H1 (cell line): ENCODE measurements at regions not wholly inside any gene's neighbourhood (a gene's known extent, or its start where the extent isn't known, plus 50 kb on each side); places are given as distances from the start of the nearest gene placed in this dataset.

ENCODE experiments used
- CTCF ChIA-PET: fragments of 300-600 bp; sonication (Branson Sonifier 250); formaldehyde crosslinking; loops from one replicate; lab custom pipeline; 2021; ENCODE audit not compliant: partially characterized antibody; lab: Charles Lee
- POLR2A ChIA-PET: fragments of 300-600 bp; sonication (Branson Sonifier 250); formaldehyde crosslinking; loops from one replicate; lab custom pipeline; 2021; ENCODE audit warnings: inconsistent platforms; ENCODE audit not compliant: partially characterized antibody; lab: Charles Lee
- DNase-seq, 2 experiments: peaks; one replicate each; pipeline versions ENCODE4 v3.0.0 to v3.0.0-alpha.2; 2010 to 2022; ENCODE audit warnings: low spot score in 2 of 2, low read depth in 1 of 2, mixed read lengths in 1 of 2
- FAIRE-seq: peaks from 2 replicates; lab custom pipeline; 2011; peaks lifted over from hg19 to GRCh38; lab: Jason Lieb, UNC
- H2AFZ ChIP-seq: 2 replicates; pipeline ENCODE4 v1.8.1; 2012; ENCODE audit warnings: low read length, inconsistent platforms
- H2AK5ac ChIP-seq: 2 replicates; pipeline ENCODE4 v1.6.1; 2013; ENCODE audit warnings: low read depth, low read length
- H2BK120ac ChIP-seq: replicated peaks from 2 replicates; pipeline ENCODE3; 2013; ENCODE audit warnings: low read depth, low read length, inconsistent platforms
- H2BK12ac ChIP-seq: 2 replicates; pipeline ENCODE4 v1.6.1; 2013; ENCODE audit warnings: low read depth, low read length
- H2BK15ac ChIP-seq: 2 replicates; pipeline ENCODE4 v1.6.1; 2013; ENCODE audit warnings: low read length
- H2BK20ac ChIP-seq: 2 replicates; pipeline ENCODE4 v1.6.1; 2013; ENCODE audit warnings: low read length
- H2BK5ac ChIP-seq: 2 replicates; pipeline ENCODE4 v1.6.1; 2013; ENCODE audit warnings: low read depth, low read length
- H3K14ac ChIP-seq: 2 replicates; pipeline ENCODE4 v1.6.1; 2013; ENCODE audit warnings: inconsistent platforms; ENCODE audit not compliant: insufficient read length
- H3K18ac ChIP-seq: 2 replicates; pipeline ENCODE4 v1.6.1; 2013; ENCODE audit warnings: low read length; ENCODE audit errors: extremely low read depth
- H3K23ac ChIP-seq: 2 replicates; pipeline ENCODE4 v1.6.1; 2013; ENCODE audit warnings: inconsistent platforms; ENCODE audit not compliant: insufficient read length
- H3K23me2 ChIP-seq: 2 replicates; pipeline ENCODE4 v1.6.1; 2013; ENCODE audit warnings: low read depth, low read length
- H3K27ac ChIP-seq: 2 replicates; pipeline ENCODE4 v1.6.1; 2011; ENCODE audit warnings: low read depth, low read length, inconsistent platforms
- H3K27me3 ChIP-seq, 4 experiments: replicated peaks in 1 of 4; 1 replicate in 1 of 4; 2 replicates in 3 of 4; pipeline versions ENCODE4 v1.6.1 to v1.8.1; 2011 to 2013; ENCODE audit warnings: low read length in 3 of 4, mild to moderate bottlenecking in 3 of 4, inconsistent platforms in 2 of 4, mixed read lengths in 2 of 4, moderate library complexity in 1 of 4; ENCODE audit not compliant: control insufficient read depth in 3 of 4, insufficient read depth in 3 of 4; ENCODE audit errors: extremely low read depth in 1 of 4
- H3K36me3 ChIP-seq, 4 experiments: 2 replicates each; pipeline versions ENCODE4 v1.6.1 to v1.8.1; 2011 to 2013; ENCODE audit warnings: mild to moderate bottlenecking in 4 of 4, low read length in 3 of 4, moderate library complexity in 2 of 4, control low read depth in 1 of 4, inconsistent platforms in 1 of 4; ENCODE audit not compliant: insufficient read depth in 4 of 4, control insufficient read depth in 2 of 4
- H3K4ac ChIP-seq: replicated peaks from 2 replicates; pipeline ENCODE3; 2013; ENCODE audit warnings: low read length, low read depth, mixed read lengths, inconsistent platforms; ENCODE audit not compliant: insufficient read length
- H3K4me1 ChIP-seq, 4 experiments: replicated peaks in 1 of 4; 1 replicate in 1 of 4; 2 replicates in 3 of 4; pipeline versions ENCODE4 v1.6.1 to v1.8.1; 2011 to 2013; ENCODE audit warnings: low read length in 3 of 4, inconsistent platforms in 2 of 4, mixed read lengths in 1 of 4; ENCODE audit not compliant: insufficient read depth in 4 of 4, control insufficient read depth in 3 of 4
- H3K4me2 ChIP-seq, 2 experiments: 2 replicates each; pipeline versions ENCODE4 v1.6.1 to v1.8.1; 2011 to 2013; ENCODE audit warnings: low read depth in 2 of 2, low read length in 2 of 2, control low read depth in 1 of 2, inconsistent platforms in 1 of 2, mild to moderate bottlenecking in 1 of 2; ENCODE audit not compliant: insufficient read depth in 1 of 2
- H3K4me3 ChIP-seq, 4 experiments: fragments of 200-600, 300-600 bp in 1 of 4; sonication (generic), shearing (Covaris generic), sonication (Bioruptor Twin) in 1 of 4; 2 replicates each; pipeline versions ENCODE4 v1.5.1 to v1.8.1; 2011 to 2016; ENCODE audit warnings: low read length in 4 of 4, low read depth in 3 of 4, control low read depth in 2 of 4, inconsistent platforms in 2 of 4, mild to moderate bottlenecking in 2 of 4, mixed read lengths in 1 of 4, moderate library complexity in 1 of 4; ENCODE audit not compliant: insufficient read depth in 2 of 4; ENCODE audit errors: extremely low read depth in 1 of 4
- H3K56ac ChIP-seq: replicated peaks from 2 replicates; pipeline ENCODE3; 2013; ENCODE audit warnings: low read depth, mild to moderate bottlenecking, mixed read lengths, low read length, inconsistent platforms; ENCODE audit not compliant: insufficient read length
- H3K79me1 ChIP-seq: 2 replicates; pipeline ENCODE4 v1.6.1; 2013; ENCODE audit warnings: low read depth, low read length, control low read depth
- H3K79me2 ChIP-seq, 2 experiments: 2 replicates each; pipeline versions ENCODE4 v1.6.1 to v1.8.1; 2012 to 2013; ENCODE audit warnings: low read length in 2 of 2, mild to moderate bottlenecking in 2 of 2, inconsistent platforms in 1 of 2; ENCODE audit not compliant: insufficient read depth in 2 of 2, control insufficient read depth in 1 of 2
- H3K9ac ChIP-seq, 4 experiments: replicated peaks in 1 of 4; 1 replicate in 1 of 4; 2 replicates in 3 of 4; pipeline versions ENCODE4 v1.6.1 to v1.8.1; 2011 to 2013; ENCODE audit warnings: low read depth in 3 of 4, low read length in 3 of 4, control low read depth in 2 of 4, mild to moderate bottlenecking in 2 of 4, moderate library complexity in 2 of 4, inconsistent platforms in 1 of 4; ENCODE audit errors: extremely low read depth in 1 of 4
- H3K9me3 ChIP-seq, 2 experiments: 2 replicates each; pipeline versions ENCODE4 v1.6.1 to v1.8.1; 2012 to 2013; ENCODE audit warnings: mild to moderate bottlenecking in 2 of 2, moderate library complexity in 2 of 2, control low read depth in 1 of 2, inconsistent platforms in 1 of 2, low read depth in 1 of 2, low read length in 1 of 2, mixed read lengths in 1 of 2; ENCODE audit not compliant: insufficient read depth in 2 of 2
- H4K20me1 ChIP-seq, 2 experiments: replicated peaks in 1 of 2; 2 replicates each; pipeline versions ENCODE3 to v1.8.1; 2011 to 2013; ENCODE audit warnings: inconsistent platforms in 2 of 2, low read length in 2 of 2, mild to moderate bottlenecking in 1 of 2; ENCODE audit not compliant: insufficient read depth in 2 of 2, control insufficient read depth in 1 of 2
- H4K5ac ChIP-seq: 2 replicates; pipeline ENCODE4 v1.6.1; 2013; ENCODE audit warnings: low read length, low read depth, mixed read lengths, inconsistent platforms; ENCODE audit not compliant: insufficient read length
- H4K8ac ChIP-seq: 2 replicates; pipeline ENCODE4 v1.8.0; 2013; ENCODE audit warnings: mild to moderate bottlenecking, moderate library complexity, low read length, inconsistent platforms; ENCODE audit not compliant: insufficient read depth; ENCODE audit errors: extremely low read depth
- H4K91ac ChIP-seq: replicated peaks from 2 replicates; pipeline ENCODE3; 2013; ENCODE audit warnings: low read length, mixed read lengths, inconsistent platforms; ENCODE audit not compliant: insufficient read length
- BRCA1 ChIP-seq: IDR thresholded peaks from 2 replicates; pipeline ENCODE4 v1.6.1; 2012; ENCODE audit warnings: low read depth, low read length, improper control_type of control experiment
- CBX5 ChIP-seq: fragments of 300-800, 300-1000 bp; sonication (generic); IDR thresholded peaks from 2 replicates; pipeline ENCODE4 v1.7.1; 2016; ENCODE audit warnings: antibody characterized with exemption, low read length, low read depth
- CHD2 ChIP-seq: IDR thresholded peaks from 2 replicates; pipeline ENCODE4 v1.6.1; 2012; ENCODE audit warnings: low read length, improper control_type of control experiment
- CREB1 ChIP-seq: IDR thresholded peaks from 2 replicates; pipeline ENCODE4 v1.6.1; 2012; ENCODE audit warnings: inconsistent platforms
- E2F6 ChIP-seq: IDR thresholded peaks from 2 replicates; pipeline ENCODE4 v1.6.1; 2012; ENCODE audit warnings: inconsistent platforms
- JUND ChIP-seq: IDR thresholded peaks from 2 replicates; pipeline ENCODE4 v1.6.1; 2011; ENCODE audit warnings: mild to moderate bottlenecking, improper control_type of control experiment, low read length
- KDM1A ChIP-seq: fragments of 200-600, 300-600 bp; sonication (generic); IDR thresholded peaks from 2 replicates; pipeline ENCODE4 v1.7.1; 2016; ENCODE audit warnings: mild to moderate bottlenecking, low read length, borderline replicate concordance
- MAFK ChIP-seq: IDR thresholded peaks from 2 replicates; pipeline ENCODE4 v1.6.1; 2012; ENCODE audit warnings: low read depth, mild to moderate bottlenecking, improper control_type of control experiment, low read length
- POLR2A ChIP-seq, 2 experiments: IDR thresholded peaks; 1 replicate in 1 of 2; 2 replicates in 1 of 2; pipeline ENCODE4 v1.6.1; 2011; ENCODE audit warnings: low read depth in 2 of 2, low read length in 2 of 2, mild to moderate bottlenecking in 2 of 2; ENCODE audit errors: control extremely low read depth in 1 of 2
- SIN3A ChIP-seq, 2 experiments: IDR thresholded peaks in 1 of 2; conservative IDR thresholded peaks in 1 of 2; 2 replicates each; pipeline ENCODE4 v1.6.1; 2011 to 2012; ENCODE audit warnings: low read length in 2 of 2, improper control_type of control experiment in 1 of 2, low read depth in 1 of 2, mild to moderate bottlenecking in 1 of 2
- SIRT6 ChIP-seq: IDR thresholded peaks from one replicate; pipeline ENCODE4 v1.7.1; 2012; ENCODE audit warnings: low read length, inconsistent platforms
- SIX5 ChIP-seq: IDR thresholded peaks from 2 replicates; pipeline ENCODE4 v1.6.1; 2011; ENCODE audit warnings: mild to moderate bottlenecking, low read depth, low read length
- SUZ12 ChIP-seq: fragments of 200-600 bp; sonication (generic); IDR thresholded peaks from 2 replicates; pipeline ENCODE4 v1.6.1; 2012; ENCODE audit warnings: mild to moderate bottlenecking, inconsistent platforms, low read length, moderate library complexity, mixed read lengths
- ZNF274 ChIP-seq: IDR thresholded peaks from 2 replicates; pipeline ENCODE4 v1.7.0; 2012; ENCODE audit warnings: low read length, borderline replicate concordance; ENCODE audit errors: extremely low read depth
- WGBS, 2 experiments: shearing (Covaris generic) in 1 of 2; methylation state at CpG; one replicate each; pipeline versions ENCODE4 v1.1.6 to v1.1.7; 2013 to 2015; ENCODE audit warnings: low lambda C conversion rate in 2 of 2, mixed read lengths in 2 of 2, inconsistent platforms in 1 of 2, low coverage in 1 of 2, missing lambda C conversion rate in 1 of 2; ENCODE audit not compliant: insufficient replicate concordance in 2 of 2, insufficient coverage in 1 of 2, insufficient read length in 1 of 2; ENCODE audit errors: extremely low coverage in 1 of 2, missing lambda C conversion rate in 1 of 2; 5-methylcytosine and 5-hydroxymethylcytosine counted together

- H3K27me3 ChIP-seq, result no peaks in the 10 kb centered on the region
- H3K4me1 ChIP-seq, result no peaks in the 10 kb centered on the region
- no peak overlapping the region for H3K27ac ChIP-seq
- no peak overlapping the region for H4K91ac ChIP-seq
- H2BK12ac ChIP-seq, result no peak overlapping the region
- ChIA-PET POLR2A (no interaction called here), CTCF (interaction anchor here (0.6 to 1.3 kb wide), 2 partner anchors 19 kb away, joined by 3 to 4 read pairs; no protein-coding TSS in a partner anchor)
- 0 to 70% methylated on average over 1 to 5 of the region's 5 CpGs for WGBS, 2 experiments
- H3K79me1 ChIP-seq, result no peaks in the 10 kb centered on the region
- no peak overlapping the region for H3K4me3 ChIP-seq
- H2BK20ac ChIP-seq, result no peak overlapping the region
- H3K4ac ChIP-seq, result no peak overlapping the region
- no peak overlapping the region for H3K14ac ChIP-seq
- no peak overlapping the region for H3K56ac ChIP-seq
- H2AFZ ChIP-seq, result no peak overlapping the region
- H2BK15ac ChIP-seq, result no peak overlapping the region
- no peaks in the 10 kb centered on the region for H4K20me1 ChIP-seq
- no peaks in the 10 kb centered on the region for H3K36me3 ChIP-seq
- no peak overlapping the region for H4K8ac ChIP-seq
- DNase-seq (no peak), FAIRE-seq (no peak)
- no peak overlapping the region for H2BK120ac ChIP-seq
- H2BK5ac ChIP-seq, result no peak overlapping the region
- no peak overlapping the region for H3K4me2 ChIP-seq
- no peak overlapping the region for H3K23ac ChIP-seq
- H3K79me2 ChIP-seq, result no peaks in the 10 kb centered on the region
- H3K23me2 ChIP-seq, result no peaks in the 10 kb centered on the region
- no peak overlapping the region for H3K9ac ChIP-seq
- H3K9me3 ChIP-seq, result no peaks in the 10 kb centered on the region; a peak in 1 of 4 replicates
- H4K5ac ChIP-seq, result no peak overlapping the region
- H2AK5ac ChIP-seq, result no peak overlapping the region
- no peak overlapping the region for H3K18ac ChIP-seq
- TF ChIP-seq CHD2, result no peak
- no peak for TF ChIP-seq CBX5
- no peak for TF ChIP-seq KDM1A
- TF ChIP-seq JUND, result no peak
- no peak for TF ChIP-seq SIRT6
- no peak for TF ChIP-seq SIX5
- no peak for TF ChIP-seq ZNF274
- no peak for TF ChIP-seq SIN3A (conservative IDR thresholded peaks at IDR 0.05 in 1 of 2, IDR thresholded peaks at IDR 0.05 in 1 of 2; ENCODE audit: low read depth in 1 of 2, low read length in 2 of 2)
- TF ChIP-seq E2F6, result no peak
- no peak for TF ChIP-seq CREB1
- no peak for TF ChIP-seq POLR2A (IDR thresholded peaks at IDR 0.05; ENCODE audit: control extremely low read depth in 1 of 2, low read depth in 2 of 2, low read length in 2 of 2)
- TF ChIP-seq SUZ12, result no peak
- no peak for TF ChIP-seq BRCA1
- TF ChIP-seq MAFK, result no peak
These were observed 1175.1 kb upstream of the B3GALT2 start for GRCh38 chr1:194361374-194362131.
